Mucosa of descending colon (tissue), 3 donors: ENCODE measurements at regions not wholly inside any gene's neighbourhood (a gene's known extent, or its start where the extent isn't known, plus 50 kb on each side); places are given as distances from the start of the nearest gene placed in this dataset.

Experiments
- ATAC-seq: fragments of 200-7000 bp; cut with Tn5 transposase; one replicate; pipeline ENCODE4 v1.9.1; 2020; ENCODE audit warnings: mild to moderate bottlenecking, moderate library complexity
- DNase-seq, 3 donors: peaks; one replicate each; pipeline ENCODE4 v3.0.0-alpha.2; 2020
- H3K36me3 ChIP-seq: fragments of 200-600 bp; one replicate; pipeline ENCODE4 v1.8.0; 2021; ENCODE audit warnings: low read depth, mild to moderate bottlenecking
- H3K4me1 ChIP-seq: fragments of 200-600 bp; one replicate; pipeline ENCODE4 v1.8.0; 2021; ENCODE audit warnings: low read depth, mild to moderate bottlenecking
- H3K4me3 ChIP-seq: fragments of 200-600 bp; one replicate; pipeline ENCODE4 v1.8.0; 2021; ENCODE audit warnings: mild to moderate bottlenecking
- H3K9me3 ChIP-seq: fragments of 200-600 bp; one replicate; pipeline ENCODE4 v1.8.0; 2021; ENCODE audit warnings: mild to moderate bottlenecking
- intact Hi-C, 2 donors: fragments of 100-400 bp; cut with DNase I in 1 of 2; cut with micrococcal nuclease in 1 of 2; formaldehyde crosslinking; loops; one replicate each; pipeline versions ENCODE4 v1.11.0 to v1.11.1; 2022; cut with DNase I, micrococcal nuclease
- TF ChIP-seq, protein P1 (sequence below): fragments of 200-600 bp; IDR thresholded peaks from one replicate; pipeline ENCODE4 v1.8.0; 2022; ENCODE audit warnings: antibody characterized with exemption, mild to moderate bottlenecking
- donor health status: DM: no; HTN: no; CAD: no; lungs with moderate emphysema.
- donor health status: DM: no; HTN: no; CAD: no.
- donor health status: DM: no; HTN: yes; CAD: no.

DNA sequence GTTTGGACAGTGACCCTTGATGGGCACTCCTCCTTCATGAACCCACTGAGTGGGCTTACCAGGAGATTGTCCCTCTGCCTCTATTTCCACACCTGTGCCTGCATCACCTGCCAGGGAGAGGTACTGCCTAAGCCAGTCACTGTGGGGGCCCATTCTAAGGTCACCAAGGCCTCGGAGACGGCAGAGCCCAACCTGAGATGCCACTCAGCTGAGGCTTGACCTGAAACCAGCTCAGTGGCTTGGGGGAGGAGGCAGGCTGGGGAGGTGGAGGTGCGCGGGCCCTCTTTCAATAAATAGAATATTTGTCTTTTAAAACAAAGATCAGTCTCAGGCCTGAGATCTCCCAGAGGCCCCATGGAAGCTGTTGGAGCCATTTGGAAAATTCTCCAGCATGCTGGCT is 84.5 kb downstream of the DHCR7 start:
- TF ChIP-seq, protein P1, sequence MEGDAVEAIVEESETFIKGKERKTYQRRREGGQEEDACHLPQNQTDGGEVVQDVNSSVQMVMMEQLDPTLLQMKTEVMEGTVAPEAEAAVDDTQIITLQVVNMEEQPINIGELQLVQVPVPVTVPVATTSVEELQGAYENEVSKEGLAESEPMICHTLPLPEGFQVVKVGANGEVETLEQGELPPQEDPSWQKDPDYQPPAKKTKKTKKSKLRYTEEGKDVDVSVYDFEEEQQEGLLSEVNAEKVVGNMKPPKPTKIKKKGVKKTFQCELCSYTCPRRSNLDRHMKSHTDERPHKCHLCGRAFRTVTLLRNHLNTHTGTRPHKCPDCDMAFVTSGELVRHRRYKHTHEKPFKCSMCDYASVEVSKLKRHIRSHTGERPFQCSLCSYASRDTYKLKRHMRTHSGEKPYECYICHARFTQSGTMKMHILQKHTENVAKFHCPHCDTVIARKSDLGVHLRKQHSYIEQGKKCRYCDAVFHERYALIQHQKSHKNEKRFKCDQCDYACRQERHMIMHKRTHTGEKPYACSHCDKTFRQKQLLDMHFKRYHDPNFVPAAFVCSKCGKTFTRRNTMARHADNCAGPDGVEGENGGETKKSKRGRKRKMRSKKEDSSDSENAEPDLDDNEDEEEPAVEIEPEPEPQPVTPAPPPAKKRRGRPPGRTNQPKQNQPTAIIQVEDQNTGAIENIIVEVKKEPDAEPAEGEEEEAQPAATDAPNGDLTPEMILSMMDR: no peak
- H3K4me1 ChIP-seq: no peaks in the 10 kb centered on the region
- intact Hi-C loops: no loop called here
- no peaks in the 10 kb centered on the region for H3K9me3 ChIP-seq
- ATAC-seq (no peak), DNase-seq (no peak)
- H3K4me3 ChIP-seq: no peak overlapping the region
- no peaks in the 10 kb centered on the region for H3K36me3 ChIP-seq

DNA sequence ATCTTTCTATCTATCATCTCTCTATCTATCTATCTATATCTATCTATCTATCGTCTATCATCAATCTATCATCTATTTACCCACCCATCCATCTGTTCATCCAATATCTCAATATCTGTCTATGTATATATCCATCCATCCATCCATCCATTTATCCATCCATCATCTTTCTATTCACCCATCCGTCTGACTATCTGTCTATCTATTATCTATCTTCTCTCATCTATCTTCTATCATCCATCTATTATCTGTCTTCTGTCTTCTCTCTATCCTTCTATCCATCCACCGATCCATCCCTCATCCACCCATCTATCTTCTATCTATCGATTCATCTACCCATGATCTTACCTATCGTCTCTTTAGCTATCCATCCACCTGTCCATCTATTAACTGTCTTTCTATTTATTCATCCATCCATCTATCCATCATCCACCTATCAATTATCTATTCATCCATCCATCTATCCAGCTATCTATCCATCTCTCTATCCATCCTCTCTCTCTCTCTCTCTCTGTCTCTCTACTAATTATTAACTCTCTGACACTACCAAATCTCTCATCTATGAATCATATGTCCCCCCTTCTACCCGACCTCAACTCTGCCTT is 89.1 kb downstream of the DHCR7 start:
- no peak for DNase-seq
- ATAC-seq: no peak
- H3K4me3 ChIP-seq: no peak overlapping the region
- no peaks in the 10 kb centered on the region for H3K36me3 ChIP-seq
- H3K9me3 ChIP-seq: no peaks in the 10 kb centered on the region
- TF ChIP-seq, protein P1: no peak
- intact Hi-C loops: no loop called here
- no peaks in the 10 kb centered on the region for H3K4me1 ChIP-seq

DNA sequence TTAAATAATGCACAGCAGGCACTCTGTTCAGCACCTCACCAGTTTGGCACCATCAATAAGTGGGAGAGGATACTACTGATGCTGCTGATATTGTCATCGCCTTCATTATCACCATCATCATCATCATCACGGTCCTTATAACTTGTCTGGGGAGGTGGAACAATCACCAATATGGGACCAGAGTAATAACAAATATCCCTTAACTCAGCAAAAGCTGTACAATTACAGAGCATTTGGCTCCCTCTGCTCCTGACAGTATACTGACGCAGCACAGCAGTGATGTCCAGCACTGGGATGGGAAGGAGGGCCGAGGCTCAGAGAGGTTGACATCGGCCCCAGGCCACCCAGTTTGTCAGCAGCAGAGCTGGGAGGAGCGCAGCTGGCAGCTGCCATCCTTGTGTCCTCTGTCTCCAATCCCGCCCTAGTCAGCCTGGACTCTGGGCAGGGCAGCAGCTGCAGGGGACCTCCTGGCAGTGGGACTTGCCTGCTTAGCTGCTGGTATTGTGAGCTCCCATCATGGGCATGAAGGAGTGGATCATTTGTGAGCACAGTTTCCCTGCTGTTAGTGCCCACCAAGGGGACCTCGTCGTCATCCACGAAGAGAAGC is 90.0 kb downstream of the DHCR7 start:
- no peak for DNase-seq
- ATAC-seq: no peak
- TF ChIP-seq, protein P1: no peak

DNA sequence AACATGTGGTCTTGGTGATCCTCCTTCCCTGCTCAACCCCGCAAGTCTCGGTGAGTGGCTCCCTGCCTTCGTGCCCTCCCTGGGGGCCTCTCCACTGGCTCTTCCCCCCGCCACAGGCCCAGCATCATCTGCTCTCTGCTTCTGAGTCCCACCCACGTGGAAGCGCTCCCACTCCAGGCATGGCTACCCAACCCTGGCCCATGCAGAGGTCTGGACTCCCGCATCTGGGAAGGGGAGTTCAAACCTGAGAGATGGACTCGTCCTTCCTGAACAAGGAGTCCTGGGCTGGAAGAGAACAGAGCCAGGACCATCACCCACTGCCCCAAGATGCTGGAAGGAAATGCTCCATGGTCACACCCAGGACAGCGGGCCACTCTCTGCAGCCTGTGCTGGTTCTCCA is 90.8 kb downstream of the DHCR7 start:
- H3K4me3 ChIP-seq: no peak overlapping the region
- H3K4me1 ChIP-seq: no peaks in the 10 kb centered on the region
- intact Hi-C loops: no loop called here
- no peak for DNase-seq
- ATAC-seq: no peak
- no peaks in the 10 kb centered on the region for H3K36me3 ChIP-seq
- no peaks in the 10 kb centered on the region for H3K9me3 ChIP-seq
- TF ChIP-seq, protein P1: no peak

More for the DNA sequence above, 90.0 kb downstream of the DHCR7 start:
- Histone ChIP-seq H3K36me3 (no peaks in the 10 kb centered on the region), H3K9me3 (no peaks in the 10 kb centered on the region), H3K4me1 (no peaks in the 10 kb centered on the region), H3K4me3 (no peak overlapping the region)
- intact Hi-C loops: no loop called here

DNA sequence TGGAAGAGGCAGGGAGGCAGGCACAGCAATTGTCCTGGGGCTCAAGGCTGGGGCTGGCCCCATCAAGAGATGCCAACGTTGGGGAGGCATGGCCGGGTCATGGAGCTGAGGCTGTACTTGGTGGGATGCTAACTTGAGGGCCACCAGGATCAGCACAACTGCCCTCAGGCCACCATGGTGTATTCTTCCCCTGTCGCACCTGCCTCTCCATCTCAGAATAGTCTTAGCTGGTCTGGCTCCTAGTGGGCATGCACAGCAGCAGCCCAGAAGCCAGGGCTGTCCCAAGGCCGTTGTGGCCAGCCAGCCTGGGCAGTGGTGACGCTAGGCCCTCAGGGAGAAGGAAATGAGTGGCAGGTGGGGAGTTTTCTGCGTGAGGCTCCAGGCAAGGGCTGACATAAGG is 91.3 kb downstream of the DHCR7 start:
- Histone ChIP-seq H3K4me3 (no peak overlapping the region), H3K9me3 (no peaks in the 10 kb centered on the region), H3K4me1 (no peaks in the 10 kb centered on the region), H3K36me3 (no peaks in the 10 kb centered on the region)
- no peak for ATAC-seq
- TF ChIP-seq, protein P1: no peak
- no peak for DNase-seq
- intact Hi-C loops: no loop called here
